ENCODE measurements at regions not wholly inside any gene's neighbourhood (a gene's known extent, or its start where the extent isn't known, plus 50 kb on each side); places are given as distances from the start of the nearest gene placed in this dataset.
A peak's percentile ranks its signal among the peaks of the same experiment; 100 is the strongest.

DNA sequence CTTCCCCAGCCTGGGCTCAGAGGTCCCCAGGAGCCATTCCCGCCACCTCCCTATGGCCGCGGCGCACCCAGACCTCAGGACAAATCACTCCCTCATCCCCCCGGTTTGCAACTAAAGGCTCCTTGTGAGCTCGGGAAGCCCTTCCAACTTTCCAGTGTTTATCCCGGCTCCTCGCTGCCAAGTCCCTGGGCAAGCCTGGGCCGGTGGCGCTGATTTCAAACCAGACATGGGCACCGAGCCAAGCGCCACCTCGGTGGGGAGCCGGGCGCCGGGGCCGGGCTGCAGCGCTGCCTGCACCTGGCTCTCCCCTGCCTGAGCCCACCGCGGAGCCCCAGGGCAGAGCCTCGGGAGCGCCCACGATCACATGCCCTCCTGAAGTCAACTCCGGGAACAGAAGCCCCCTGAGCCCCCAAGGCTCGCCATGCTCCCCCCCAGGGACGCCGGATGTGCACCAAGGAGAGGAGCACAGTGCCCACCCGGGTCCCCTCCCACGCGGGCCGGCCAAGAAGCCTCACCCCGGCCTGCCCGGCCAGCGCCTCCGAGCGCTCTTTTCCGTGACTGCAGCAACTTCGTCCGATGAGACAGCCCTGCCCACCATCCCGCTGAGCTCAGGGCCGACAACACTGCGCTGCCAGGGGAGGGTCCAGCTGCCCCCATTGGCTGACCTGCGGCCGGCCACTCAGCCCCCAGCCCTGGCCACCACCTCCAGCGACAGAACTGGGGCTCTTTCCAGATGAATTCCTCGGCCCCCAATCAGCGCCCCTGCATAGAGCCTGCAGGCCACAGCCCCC is 50.0 kb downstream of the NCOR2 start:
- Histone ChIP-seq H3K36me3 (ENCODE audit: insufficient read depth, low read length) (peaks cover 3% of the 10 kb centered on the region; the same call in 1 of the 2 replicates), H3K9ac (ENCODE audit: low read depth, low read length) (no peak overlapping the region), H3K9me3 (ENCODE audit: control insufficient read depth, insufficient read depth, low read length) (no peaks in the 10 kb centered on the region), H3K4me1 (ENCODE audit: insufficient read depth, low read length) (peaks cover 26% of the 10 kb centered on the region; the same call in 1 of the 2 replicates)

- Histone ChIP-seq H3K9ac (ENCODE audit: low read depth, low read length) (no peak overlapping the region), H3K4me1 (ENCODE audit: insufficient read depth, low read length) (peaks cover 30% of the 10 kb centered on the region; the same call in 1 of the 2 replicates)
These were observed 50.6 kb downstream of the NCOR2 start for GRCh38 chr12:124516850-124517249.

GRCh38 chr12:124515981-124516380 is 51.4 kb downstream of the NCOR2 start:
- H3K9me3 ChIP-seq (ENCODE audit: control insufficient read depth, insufficient read depth, low read length) = no peaks in the 10 kb centered on the region
- H3K9ac ChIP-seq (ENCODE audit: low read depth, low read length) = no peak overlapping the region
- H3K4me1 ChIP-seq (ENCODE audit: insufficient read depth, low read length) = peaks cover 30% of the 10 kb centered on the region; the same call in 1 of the 2 replicates
- peaks cover 3% of the 10 kb centered on the region; the same call in 1 of the 2 replicates for H3K36me3 ChIP-seq (ENCODE audit: insufficient read depth, low read length)

More at GRCh38 chr12:124516850-124517249, 50.6 kb downstream of the NCOR2 start:
- Histone ChIP-seq H3K36me3 (ENCODE audit: insufficient read depth, low read length) (peaks cover 3% of the 10 kb centered on the region; the same call in 1 of the 2 replicates), H3K9me3 (ENCODE audit: control insufficient read depth, insufficient read depth, low read length) (no peaks in the 10 kb centered on the region)

- Histone ChIP-seq H3K4me1 (ENCODE audit: insufficient read depth, low read length) (peaks cover 36% of the 10 kb centered on the region; the same call in 1 of the 2 replicates), H3K9me3 (ENCODE audit: control insufficient read depth, insufficient read depth, low read length) (no peaks in the 10 kb centered on the region), H3K36me3 (ENCODE audit: insufficient read depth, low read length) (peaks cover 3% of the 10 kb centered on the region; the same call in 1 of the 2 replicates), H3K9ac (ENCODE audit: low read depth, low read length) (no peak overlapping the region)
These were observed 52.1 kb downstream of the NCOR2 start for GRCh38 chr12:124514996-124515932.

DNA sequence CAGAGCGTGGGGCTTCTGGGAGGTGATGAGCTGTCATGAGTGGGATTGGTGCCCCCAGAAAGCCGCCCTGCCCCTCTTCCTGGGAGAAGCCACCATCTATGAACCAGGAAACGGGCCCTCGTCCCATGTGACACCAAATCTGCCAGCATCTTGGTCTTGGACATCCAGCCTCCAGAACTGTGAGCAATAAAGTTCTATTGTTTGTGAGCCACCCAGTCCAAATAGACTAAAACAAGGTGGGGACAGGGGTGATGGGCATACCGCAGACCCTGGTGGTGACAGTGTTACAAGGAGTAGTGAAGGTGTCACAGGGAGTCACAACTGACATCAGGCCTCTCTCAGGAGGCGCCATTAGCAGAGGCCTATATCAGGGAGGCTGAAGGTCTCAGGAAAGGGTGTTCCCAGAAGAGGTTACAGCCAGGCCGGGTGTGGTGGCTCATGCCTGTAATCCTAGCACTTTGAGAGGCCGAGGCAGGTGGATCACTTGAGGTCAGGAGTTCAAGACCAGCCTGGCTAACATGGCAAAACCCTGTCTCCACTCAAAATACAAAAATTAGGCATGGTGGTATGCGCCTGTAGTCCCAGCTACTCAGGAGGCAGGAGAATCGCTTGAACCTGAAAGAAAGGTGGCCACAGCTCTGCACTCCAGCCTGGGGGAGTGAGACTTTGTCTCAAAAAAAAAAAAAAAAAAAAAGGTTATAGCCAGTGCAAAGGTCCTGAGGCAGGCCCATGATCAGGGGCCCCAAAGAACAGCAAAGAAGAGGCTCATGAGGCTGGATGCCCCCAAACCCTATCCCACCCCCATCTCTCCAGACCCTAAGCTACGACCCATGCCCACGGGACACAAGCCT is 53.0 kb downstream of the NCOR2 start:
- Histone ChIP-seq H3K36me3 (ENCODE audit: insufficient read depth, low read length) (peaks cover 3% of the 10 kb centered on the region; the same call in 1 of the 2 replicates), H3K4me1 (ENCODE audit: insufficient read depth, low read length) (peaks cover 40% of the 10 kb centered on the region; the same call in 1 of the 2 replicates), H3K9me3 (ENCODE audit: control insufficient read depth, insufficient read depth, low read length) (no peaks in the 10 kb centered on the region), H3K9ac (ENCODE audit: low read depth, low read length) (no peak overlapping the region)

GRCh38 chr12:124513297-124513867 is 54.0 kb downstream of the NCOR2 start:
- H3K9ac ChIP-seq (ENCODE audit: low read depth, low read length) = no peak overlapping the region
- peaks cover 39% of the 10 kb centered on the region; the same call in 1 of the 2 replicates for H3K4me1 ChIP-seq (ENCODE audit: insufficient read depth, low read length)
- H3K36me3 ChIP-seq (ENCODE audit: insufficient read depth, low read length) = peaks cover 3% of the 10 kb centered on the region; the same call in 1 of the 2 replicates

DNA sequence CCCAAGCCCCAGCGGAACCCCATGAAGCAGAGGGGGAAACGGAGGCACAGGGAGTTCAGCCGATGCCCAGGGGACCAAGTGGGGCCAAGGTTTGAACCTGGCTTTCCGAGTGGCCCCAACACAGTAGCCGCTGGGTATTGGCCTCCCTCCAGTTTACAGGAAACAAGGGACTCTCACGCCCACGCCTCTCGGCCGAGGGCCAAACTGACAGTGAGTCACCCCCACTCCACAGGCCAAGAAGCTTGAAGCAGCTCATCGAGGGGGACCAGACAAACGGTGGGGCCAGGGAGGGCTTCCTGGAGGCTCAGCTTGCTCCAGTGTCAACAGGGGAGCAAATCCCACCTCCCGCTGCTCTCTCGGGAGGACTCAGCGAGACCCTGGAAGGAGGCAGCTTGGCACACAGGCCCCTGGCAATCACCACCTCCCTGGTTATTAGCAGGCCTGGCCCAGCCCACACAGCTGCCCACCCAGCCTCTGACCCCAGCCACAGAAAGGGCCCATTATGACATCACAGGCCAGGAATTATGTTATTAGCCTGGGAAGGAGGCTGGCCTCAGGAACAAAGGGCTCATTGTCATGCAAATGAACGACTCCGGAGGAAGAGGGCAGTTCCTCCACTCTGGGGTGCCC is 54.6 kb downstream of the NCOR2 start:
- peaks cover 42% of the 10 kb centered on the region; the same call in 1 of the 2 replicates for H3K4me1 ChIP-seq (ENCODE audit: insufficient read depth, low read length)
- no peaks in the 10 kb centered on the region for H3K9me3 ChIP-seq (ENCODE audit: control insufficient read depth, insufficient read depth, low read length)
- H3K9ac ChIP-seq (ENCODE audit: low read depth, low read length) = peak overlapping the region; percentile 2; the same call in 1 of the 2 replicates
- H3K36me3 ChIP-seq (ENCODE audit: insufficient read depth, low read length) = peaks cover 3% of the 10 kb centered on the region; the same call in 1 of the 2 replicates

More at GRCh38 chr12:124513297-124513867, 54.0 kb downstream of the NCOR2 start:
- no peaks in the 10 kb centered on the region for H3K9me3 ChIP-seq (ENCODE audit: control insufficient read depth, insufficient read depth, low read length)

GRCh38 chr12:124511259-124511985 is 56.0 kb downstream of the NCOR2 start:
- H3K9ac ChIP-seq (ENCODE audit: low read depth, low read length) = no peak overlapping the region
- H3K36me3 ChIP-seq (ENCODE audit: insufficient read depth, low read length) = peaks cover 3% of the 10 kb centered on the region; the same call in 1 of the 2 replicates
- no peaks in the 10 kb centered on the region for H3K9me3 ChIP-seq (ENCODE audit: control insufficient read depth, insufficient read depth, low read length)
- H3K4me1 ChIP-seq (ENCODE audit: insufficient read depth, low read length) = peaks cover 52% of the 10 kb centered on the region; the same call in 1 of the 2 replicates

GRCh38 chr12:124510301-124510970 is 57.0 kb downstream of the NCOR2 start:
- no peaks in the 10 kb centered on the region for H3K9me3 ChIP-seq (ENCODE audit: control insufficient read depth, insufficient read depth, low read length)
- peaks cover 2% of the 10 kb centered on the region; the same call in 1 of the 2 replicates for H3K36me3 ChIP-seq (ENCODE audit: insufficient read depth, low read length)
- H3K4me1 ChIP-seq (ENCODE audit: insufficient read depth, low read length) = peaks cover 52% of the 10 kb centered on the region; the same call in 1 of the 2 replicates
- H3K9ac ChIP-seq (ENCODE audit: low read depth, low read length) = no peak overlapping the region

DNA sequence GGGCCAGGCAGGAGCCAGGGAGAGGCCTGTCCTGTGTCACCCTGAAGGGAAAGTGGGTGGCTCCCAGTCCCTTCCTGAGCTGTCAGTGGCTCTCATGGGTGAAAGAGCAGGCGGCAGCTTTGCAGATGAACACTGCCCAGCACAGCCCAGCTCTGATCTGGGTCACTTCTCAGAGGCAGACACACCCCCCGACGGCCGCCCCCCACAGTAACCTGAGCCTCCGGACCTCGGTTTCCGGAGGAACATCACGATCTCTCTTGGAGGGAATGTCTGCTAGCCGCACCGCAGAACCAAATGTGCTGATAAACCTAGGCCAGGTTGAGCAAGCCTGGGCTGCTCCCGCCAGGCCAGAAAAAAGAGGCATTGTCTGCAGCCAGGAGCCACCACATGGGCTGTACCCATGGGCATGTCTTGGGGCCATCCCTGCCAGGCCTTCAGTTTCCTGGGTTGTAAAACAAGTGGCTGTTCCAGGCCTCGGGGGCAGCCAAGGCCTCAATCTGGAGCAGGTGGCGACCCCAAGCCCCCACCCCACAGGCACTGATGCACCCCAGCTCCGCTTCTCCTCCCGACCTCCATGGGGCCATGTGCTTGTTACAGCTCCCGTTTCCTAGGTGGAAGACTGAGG is 57.6 kb downstream of the NCOR2 start:
- H3K36me3 ChIP-seq (ENCODE audit: insufficient read depth, low read length) = no peaks in the 10 kb centered on the region; the same call in 1 of the 2 replicates
- H3K9me3 ChIP-seq (ENCODE audit: control insufficient read depth, insufficient read depth, low read length) = no peaks in the 10 kb centered on the region
- no peak overlapping the region for H3K9ac ChIP-seq (ENCODE audit: low read depth, low read length)
- H3K4me1 ChIP-seq (ENCODE audit: insufficient read depth, low read length) = peaks cover 55% of the 10 kb centered on the region; the same call in 1 of the 2 replicates

DNA sequence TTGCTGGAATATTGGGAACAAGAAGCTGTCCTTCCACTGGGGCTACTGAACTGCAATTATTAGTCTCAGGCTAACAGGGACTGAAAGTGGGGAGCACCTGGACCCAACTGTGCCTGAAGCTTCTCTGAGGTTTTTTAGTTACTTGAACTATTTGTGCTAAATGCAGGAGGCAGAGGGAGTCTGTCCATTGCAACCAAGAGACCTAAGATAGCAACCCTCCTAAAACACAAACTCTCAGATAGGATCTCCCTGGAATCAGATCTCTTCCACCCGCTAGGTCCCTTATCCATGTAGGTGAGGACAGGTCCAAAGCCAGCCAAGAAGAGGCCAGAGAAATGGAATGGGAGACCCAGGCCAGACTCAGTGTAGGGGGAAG is 58.1 kb downstream of the NCOR2 start:
- H3K9me3 ChIP-seq (ENCODE audit: control insufficient read depth, insufficient read depth, low read length) = no peaks in the 10 kb centered on the region
- H3K9ac ChIP-seq (ENCODE audit: low read depth, low read length) = no peak overlapping the region
- H3K4me1 ChIP-seq (ENCODE audit: insufficient read depth, low read length) = peaks cover 60% of the 10 kb centered on the region
- H3K36me3 ChIP-seq (ENCODE audit: insufficient read depth, low read length) = no peaks in the 10 kb centered on the region; the same call in 1 of the 2 replicates

Measured in ES-I3 (cell line).